Neural crest cell (in vitro differentiated cells): ENCODE measurements at regions not wholly inside any gene's neighbourhood (a gene's known extent, or its start where the extent isn't known, plus 50 kb on each side); places are given as distances from the start of the nearest gene placed in this dataset.

Source experiments
- DNase-seq: peaks from one replicate; pipeline ENCODE4 v3.0.0; 2021; ENCODE audit warnings: low read depth, mixed read lengths, low spot score
- H3K27ac Mint-ChIP-seq: one replicate; pipeline ENCODE4 v1.8.0; 2021; ENCODE audit warnings: mild to moderate bottlenecking, mixed read lengths; ENCODE audit not compliant: unreplicated experiment
- H3K27me3 Mint-ChIP-seq: 2 replicates; pipeline ENCODE4 v1.8.0; 2021; ENCODE audit warnings: low read depth, mild to moderate bottlenecking, mixed read lengths
- H3K36me3 Mint-ChIP-seq: 2 replicates; pipeline ENCODE4 v1.8.0; 2021; ENCODE audit warnings: low read depth, mild to moderate bottlenecking, mixed read lengths
- H3K4me1 Mint-ChIP-seq: 2 replicates; pipeline ENCODE4 v1.8.0; 2021; ENCODE audit warnings: mixed read lengths
- H3K4me3 Mint-ChIP-seq: one replicate; pipeline ENCODE4 v1.8.0; 2021; ENCODE audit warnings: mild to moderate bottlenecking, mixed read lengths
- H3K9me3 Mint-ChIP-seq: 2 replicates; pipeline ENCODE4 v1.8.0; 2021; ENCODE audit warnings: mixed read lengths
- TF ChIP-seq, protein P1 (sequence below): fragments of 200-600 bp; sonication (generic); conservative IDR thresholded peaks from 2 replicates; pipeline ENCODE4 v1.5.0; 2021; ENCODE audit warnings: antibody characterized with exemption, mild to moderate bottlenecking

DNA sequence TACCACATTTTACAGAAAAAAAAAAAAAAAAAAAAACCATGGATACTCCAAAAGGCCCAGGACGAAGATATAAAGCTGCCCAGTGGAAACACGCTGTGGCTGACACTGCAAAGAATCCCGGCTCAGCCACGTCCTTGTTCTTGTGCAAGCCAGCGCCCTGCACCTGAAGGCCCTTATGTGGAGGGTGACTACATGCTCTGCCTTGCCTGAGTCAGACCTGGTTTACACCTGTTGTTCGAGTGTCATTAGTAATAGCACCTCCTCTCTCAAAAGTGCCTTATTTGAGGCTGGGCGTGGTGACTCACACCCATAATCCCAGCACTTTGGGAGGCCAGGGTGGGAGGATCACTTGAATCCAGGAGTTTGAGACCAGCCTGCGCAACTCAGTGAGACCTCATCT is 54.3 kb upstream of the ZSWIM6 start:
- DNase-seq: no peak
- Mint-ChIP-seq H3K27me3 (no peaks in the 10 kb centered on the region), H3K36me3 (no peaks in the 10 kb centered on the region), H3K9me3 (no peaks in the 10 kb centered on the region), H3K27ac (no peak overlapping the region), H3K4me1 (peaks cover 20% of the 10 kb centered on the region), H3K4me3 (no peak overlapping the region)
- TF ChIP-seq, protein P1, sequence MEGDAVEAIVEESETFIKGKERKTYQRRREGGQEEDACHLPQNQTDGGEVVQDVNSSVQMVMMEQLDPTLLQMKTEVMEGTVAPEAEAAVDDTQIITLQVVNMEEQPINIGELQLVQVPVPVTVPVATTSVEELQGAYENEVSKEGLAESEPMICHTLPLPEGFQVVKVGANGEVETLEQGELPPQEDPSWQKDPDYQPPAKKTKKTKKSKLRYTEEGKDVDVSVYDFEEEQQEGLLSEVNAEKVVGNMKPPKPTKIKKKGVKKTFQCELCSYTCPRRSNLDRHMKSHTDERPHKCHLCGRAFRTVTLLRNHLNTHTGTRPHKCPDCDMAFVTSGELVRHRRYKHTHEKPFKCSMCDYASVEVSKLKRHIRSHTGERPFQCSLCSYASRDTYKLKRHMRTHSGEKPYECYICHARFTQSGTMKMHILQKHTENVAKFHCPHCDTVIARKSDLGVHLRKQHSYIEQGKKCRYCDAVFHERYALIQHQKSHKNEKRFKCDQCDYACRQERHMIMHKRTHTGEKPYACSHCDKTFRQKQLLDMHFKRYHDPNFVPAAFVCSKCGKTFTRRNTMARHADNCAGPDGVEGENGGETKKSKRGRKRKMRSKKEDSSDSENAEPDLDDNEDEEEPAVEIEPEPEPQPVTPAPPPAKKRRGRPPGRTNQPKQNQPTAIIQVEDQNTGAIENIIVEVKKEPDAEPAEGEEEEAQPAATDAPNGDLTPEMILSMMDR: no peak

DNA sequence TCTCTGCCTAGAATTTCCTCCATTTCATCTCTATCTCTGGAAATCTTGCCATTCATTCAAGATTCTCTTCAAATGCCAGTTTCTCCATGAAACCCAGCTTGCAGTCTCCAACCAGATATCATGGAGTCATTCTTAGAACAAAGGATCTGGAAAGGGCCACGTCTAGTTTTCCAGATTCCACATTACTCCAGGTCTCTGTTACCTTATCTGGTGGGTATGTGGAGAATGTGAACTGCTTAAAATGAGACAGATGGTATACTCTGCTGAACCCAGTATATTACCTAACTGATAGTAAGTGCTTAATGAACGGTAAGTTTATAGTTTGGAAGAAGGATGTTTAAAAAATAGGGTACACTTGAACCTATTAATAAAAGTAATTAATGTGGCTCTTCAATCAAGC is 52.3 kb upstream of the ZSWIM6 start:
- peaks cover 20% of the 10 kb centered on the region for H3K4me1 Mint-ChIP-seq
- no peaks in the 10 kb centered on the region for H3K36me3 Mint-ChIP-seq
- H3K9me3 Mint-ChIP-seq: no peaks in the 10 kb centered on the region
- H3K4me3 Mint-ChIP-seq: no peak overlapping the region
- no peak for DNase-seq
- TF ChIP-seq, protein P1: no peak
- no peaks in the 10 kb centered on the region for H3K27me3 Mint-ChIP-seq
- no peak overlapping the region for H3K27ac Mint-ChIP-seq

DNA sequence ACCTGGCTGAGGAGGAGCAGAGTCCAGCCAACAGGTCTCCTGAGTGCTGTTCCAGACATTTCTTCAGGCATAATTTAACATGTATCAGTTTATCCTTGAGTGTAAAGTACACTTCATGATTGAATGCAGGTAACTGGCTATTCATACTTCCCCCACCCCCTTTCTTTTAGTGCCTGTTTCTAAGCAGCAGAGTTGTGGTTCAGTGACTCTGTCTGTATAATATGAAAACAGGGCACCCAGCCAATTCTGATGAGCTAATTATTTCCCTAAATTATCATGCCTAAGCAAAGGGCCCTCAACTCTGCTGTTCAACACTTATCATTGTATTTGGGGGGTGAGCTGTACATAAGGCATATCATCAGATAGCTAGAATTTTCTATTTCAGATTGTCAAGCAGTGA is 51.9 kb upstream of the ZSWIM6 start:
- no peak overlapping the region for H3K27ac Mint-ChIP-seq
- no peak for DNase-seq
- no peaks in the 10 kb centered on the region for H3K36me3 Mint-ChIP-seq
- H3K4me1 Mint-ChIP-seq: peaks cover 18% of the 10 kb centered on the region
- TF ChIP-seq, protein P1: no peak
- no peak overlapping the region for H3K4me3 Mint-ChIP-seq
- no peaks in the 10 kb centered on the region for H3K9me3 Mint-ChIP-seq
- H3K27me3 Mint-ChIP-seq: no peaks in the 10 kb centered on the region

DNA sequence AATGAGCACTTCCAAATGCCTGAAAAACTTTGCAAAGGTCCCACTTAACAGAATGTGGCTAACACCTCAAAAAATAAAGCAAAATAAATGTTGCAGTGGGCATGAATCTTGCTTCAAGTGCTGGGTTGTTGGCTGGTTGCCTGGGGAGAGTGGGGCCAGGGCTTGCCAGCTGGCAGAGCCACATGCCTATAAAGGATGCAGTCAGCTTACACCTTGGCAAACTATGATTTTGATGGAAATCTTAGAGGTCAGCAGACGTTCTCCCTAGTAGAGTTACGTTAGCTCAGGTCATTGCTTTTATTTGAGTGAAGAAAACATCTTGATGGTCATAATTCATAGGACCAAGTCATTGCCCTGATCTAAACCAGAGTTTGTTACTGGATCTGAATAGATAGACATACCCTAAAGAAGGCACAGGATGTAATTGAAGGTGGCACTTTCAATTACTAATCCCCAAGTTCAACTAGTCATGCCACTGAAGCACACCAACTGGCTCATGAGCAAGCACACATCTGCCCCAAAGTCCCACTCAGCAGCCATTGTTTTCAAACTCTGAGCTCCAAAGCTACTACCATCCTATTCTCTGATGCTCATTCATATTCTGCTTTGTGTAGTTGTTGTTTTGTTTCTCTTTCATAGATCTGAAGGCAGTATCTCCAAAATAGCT is 51.2 kb upstream of the ZSWIM6 start:
- H3K27me3 Mint-ChIP-seq: no peaks in the 10 kb centered on the region
- H3K4me1 Mint-ChIP-seq: peaks cover 12% of the 10 kb centered on the region
- peaks cover 2% of the 10 kb centered on the region for H3K9me3 Mint-ChIP-seq
- H3K36me3 Mint-ChIP-seq: no peaks in the 10 kb centered on the region
- TF ChIP-seq, protein P1: no peak
- H3K27ac Mint-ChIP-seq: no peak overlapping the region
- DNase-seq: no peak
- no peak overlapping the region for H3K4me3 Mint-ChIP-seq

DNA sequence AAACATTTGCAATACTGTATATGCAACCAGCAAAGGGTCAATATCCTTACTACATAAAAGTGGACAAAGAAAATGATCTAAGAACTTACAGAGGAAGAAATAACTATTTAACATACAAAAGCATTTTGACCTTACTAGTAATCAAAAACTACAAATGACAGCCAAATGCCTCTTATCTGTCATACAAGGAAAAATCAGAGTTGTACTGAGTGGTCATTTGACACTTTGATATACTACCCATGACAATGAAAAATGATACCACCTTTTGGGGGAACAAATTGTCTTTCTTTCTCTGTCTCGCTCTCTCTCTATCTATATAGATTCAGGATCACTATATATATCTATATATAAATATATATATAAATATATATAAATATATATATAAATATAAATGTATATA is 50.4 kb upstream of the ZSWIM6 start:
- H3K36me3 Mint-ChIP-seq: no peaks in the 10 kb centered on the region
- peaks cover 10% of the 10 kb centered on the region for H3K4me1 Mint-ChIP-seq
- no peaks in the 10 kb centered on the region for H3K27me3 Mint-ChIP-seq
- DNase-seq: no peak
- no peak overlapping the region for H3K4me3 Mint-ChIP-seq
- no peak overlapping the region for H3K27ac Mint-ChIP-seq
- TF ChIP-seq, protein P1: no peak
- peaks cover 2% of the 10 kb centered on the region for H3K9me3 Mint-ChIP-seq
